ENCODE measurements at regions not wholly inside any gene's neighbourhood (a gene's known extent, or its start where the extent isn't known, plus 50 kb on each side); places are given as distances from the start of the nearest gene placed in this dataset.

- H3K27ac Mint-ChIP-seq = peak overlapping the region; percentile 57
- Histone ChIP-seq H2AFZ (peak overlapping the region; percentile 77), H3K4me1 (ENCODE audit: insufficient read depth) (peaks cover 7% of the 10 kb centered on the region; the same call in 1 of the 2 replicates), H3K27ac (ENCODE audit: low read depth) (peak overlapping the region; percentile 10; the same call in 1 of the 2 replicates), H3K36me3 (ENCODE audit: insufficient read depth) (no peaks in the 10 kb centered on the region), H3F3A (replicated peaks; ENCODE audit: low read depth) (no peaks in the 10 kb centered on the region), H3K27me3 (ENCODE audit: insufficient read depth) (no peaks in the 10 kb centered on the region), H3K4me3 (no peak overlapping the region), H4K20me1 (replicated peaks; ENCODE audit: insufficient read depth) (no peaks in the 10 kb centered on the region), H3K9me2 (ENCODE audit: insufficient read depth) (no peaks in the 10 kb centered on the region), H3K4me2 (no peak overlapping the region), H3K79me2 (replicated peaks; ENCODE audit: insufficient read depth) (no peaks in the 10 kb centered on the region)
- no peak overlapping the region for H3K4me3 Mint-ChIP-seq
- no peak for TF ChIP-seq JUNB (IDR thresholded peaks at IDR 0.05; ENCODE audit: unreplicated experiment)
- no peak for TF ChIP-seq NANOG (IDR thresholded peaks at IDR 0.05; ENCODE audit: borderline replicate concordance)
- TF ChIP-seq EZH2phosphoT487 (IDR thresholded peaks at IDR 0.05; ENCODE audit: unreplicated experiment) = no peak
- no peaks in the 10 kb centered on the region for H3K36me3 Mint-ChIP-seq (ENCODE audit: low read depth)
- no peaks in the 10 kb centered on the region for H3K27me3 Mint-ChIP-seq (ENCODE audit: insufficient read depth, low read depth, poor library complexity)
- ATAC-seq (no peak), DNase-seq (ENCODE audit: low spot score) (no peak)
- peaks cover 7% of the 10 kb centered on the region for H3K4me1 Mint-ChIP-seq
- H3K9me3 Mint-ChIP-seq = no peaks in the 10 kb centered on the region
Measured at GRCh38 chr14:42192738-42193653, 586.3 kb downstream of the LRFN5 start.

GRCh38 chr14:42190744-42191143 is 584.1 kb downstream of the LRFN5 start:
- Histone ChIP-seq H3K4me2 (no peak overlapping the region), H3K4me3 (no peak overlapping the region), H3F3A (replicated peaks; ENCODE audit: low read depth) (no peaks in the 10 kb centered on the region), H3K4me1 (ENCODE audit: insufficient read depth) (peaks cover 7% of the 10 kb centered on the region; the same call in 1 of the 2 replicates), H3K27me3 (ENCODE audit: insufficient read depth) (no peaks in the 10 kb centered on the region), H4K20me1 (replicated peaks; ENCODE audit: insufficient read depth) (no peaks in the 10 kb centered on the region), H3K9me2 (ENCODE audit: insufficient read depth) (no peaks in the 10 kb centered on the region), H3K79me2 (replicated peaks; ENCODE audit: insufficient read depth) (no peaks in the 10 kb centered on the region), H3K36me3 (ENCODE audit: insufficient read depth) (no peaks in the 10 kb centered on the region), H2AFZ (no peak overlapping the region), H3K27ac (ENCODE audit: low read depth) (no peak overlapping the region)
- TF ChIP-seq ZNF114 (CRISPR knock-in tag; IDR thresholded peaks at IDR 0.05) = no peak
- H3K4me1 Mint-ChIP-seq = peaks cover 7% of the 10 kb centered on the region
- no peak overlapping the region for H3K4me3 Mint-ChIP-seq
- H3K36me3 Mint-ChIP-seq (ENCODE audit: low read depth) = no peaks in the 10 kb centered on the region
- no peak overlapping the region for H3K27ac Mint-ChIP-seq
- H3K27me3 Mint-ChIP-seq (ENCODE audit: insufficient read depth, low read depth, poor library complexity) = no peaks in the 10 kb centered on the region
- H3K9me3 Mint-ChIP-seq = no peaks in the 10 kb centered on the region
- DNase-seq (ENCODE audit: low spot score) (no peak), ATAC-seq (no peak)

- no peak for ATAC-seq
- Histone ChIP-seq H3K79me2 (replicated peaks; ENCODE audit: insufficient read depth) (no peaks in the 10 kb centered on the region), H3K4me3 (no peak overlapping the region), H2AFZ (no peak overlapping the region), H3K4me1 (ENCODE audit: insufficient read depth) (peaks cover 1% of the 10 kb centered on the region; the same call in 1 of the 2 replicates), H3K9me2 (ENCODE audit: insufficient read depth) (no peaks in the 10 kb centered on the region), H4K20me1 (replicated peaks; ENCODE audit: insufficient read depth) (no peaks in the 10 kb centered on the region), H3K27me3 (ENCODE audit: insufficient read depth) (no peaks in the 10 kb centered on the region), H3K27ac (ENCODE audit: low read depth) (no peak overlapping the region), H3K4me2 (no peak overlapping the region), H3F3A (replicated peaks; ENCODE audit: low read depth) (no peaks in the 10 kb centered on the region), H3K36me3 (ENCODE audit: insufficient read depth) (no peaks in the 10 kb centered on the region)
- DNase-seq (ENCODE audit: low spot score) = no peak
- Mint-ChIP-seq H3K27me3 (ENCODE audit: insufficient read depth, low read depth, poor library complexity) (no peaks in the 10 kb centered on the region), H3K27ac (no peak overlapping the region), H3K4me3 (no peak overlapping the region), H3K36me3 (ENCODE audit: low read depth) (no peaks in the 10 kb centered on the region), H3K4me1 (peaks cover 3% of the 10 kb centered on the region), H3K9me3 (no peaks in the 10 kb centered on the region)
- TF ChIP-seq ZNF331 (CRISPR knock-in tag; IDR thresholded peaks at IDR 0.05; ENCODE audit: low read depth) (no peak), NANOG (IDR thresholded peaks at IDR 0.05; ENCODE audit: borderline replicate concordance) (no peak), STAT1 (IDR thresholded peaks at IDR 0.05; ENCODE audit: unreplicated experiment) (no peak), EZH2 (IDR thresholded peaks at IDR 0.05; ENCODE audit: low read depth, unreplicated experiment) (no peak), REST (IDR thresholded peaks at IDR 0.05; ENCODE audit: unreplicated experiment) (no peak), CTCF (conservative IDR thresholded peaks at IDR 0.05; ENCODE audit: low read depth in 2 of 2) (no peak), ETS1 (IDR thresholded peaks at IDR 0.05) (no peak)
Measured at GRCh38 chr14:42187846-42188245, 581.2 kb downstream of the LRFN5 start.

Data from GM23338 (cell line).